Glomerular endothelial cell (primary cell): ENCODE measurements at regions not wholly inside any gene's neighbourhood (a gene's known extent, or its start where the extent isn't known, plus 50 kb on each side); places are given as distances from the start of the nearest gene placed in this dataset.
"Not testable (repeated sequence)": the region's sequence is repeated elsewhere in the genome, so short reads cannot be mapped to it uniquely, and the experiment has no call there.

Experiments
- DNase-seq: peaks from one replicate; pipeline ENCODE4 v3.0.0-alpha.2; 2011; ENCODE audit warnings: low read depth, low spot score; ENCODE audit errors: extremely low read depth

- no peak for DNase-seq
Observed at GRCh38 chr4:91653067-91653466, 650.7 kb upstream of the GRID2 start.

GRCh38 chr4:91681091-91681490 is 622.7 kb upstream of the GRID2 start:
- DNase-seq: no peak

- DNase-seq: no peak
Observed at GRCh38 chr4:91681544-91681943, 622.2 kb upstream of the GRID2 start.

GRCh38 chr4:91684955-91685354 is 618.8 kb upstream of the GRID2 start:
- no peak for DNase-seq

GRCh38 chr4:91688413-91688812 is 615.4 kb upstream of the GRID2 start:
- DNase-seq: no peak

GRCh38 chr4:91699691-91700090 is 604.1 kb upstream of the GRID2 start:
- not testable (repeated sequence) for DNase-seq

- no peak for DNase-seq
Observed at GRCh38 chr4:91729851-91730250, 573.9 kb upstream of the GRID2 start.

GRCh38 chr4:91734682-91735081 is 569.1 kb upstream of the GRID2 start:
- no peak for DNase-seq

GRCh38 chr4:91738831-91739230 is 564.9 kb upstream of the GRID2 start:
- not testable (repeated sequence) for DNase-seq

- no peak for DNase-seq
Observed at GRCh38 chr4:91746551-91746950, 557.2 kb upstream of the GRID2 start.

- no peak for DNase-seq
Observed at GRCh38 chr4:91751961-91752360, 551.8 kb upstream of the GRID2 start.

- no peak for DNase-seq
Observed at GRCh38 chr4:91754716-91755115, 549.0 kb upstream of the GRID2 start.

- DNase-seq: no peak
Observed at GRCh38 chr4:91758487-91758886, 545.3 kb upstream of the GRID2 start.

- no peak for DNase-seq
Observed at GRCh38 chr4:91764085-91764484, 539.7 kb upstream of the GRID2 start.

- DNase-seq: no peak
Observed at GRCh38 chr4:91769912-91770311, 533.9 kb upstream of the GRID2 start.

GRCh38 chr4:91791631-91792030 is 512.1 kb upstream of the GRID2 start:
- DNase-seq: not testable (repeated sequence)

- DNase-seq: no peak
Observed at GRCh38 chr4:91795947-91796346, 507.8 kb upstream of the GRID2 start.

- no peak for DNase-seq
Observed at GRCh38 chr4:91812319-91812718, 491.4 kb upstream of the GRID2 start.

- no peak for DNase-seq
Observed at GRCh38 chr4:91824773-91825172, 479.0 kb upstream of the GRID2 start.

- DNase-seq: no peak
Observed at GRCh38 chr4:91826186-91826585, 477.6 kb upstream of the GRID2 start.

- DNase-seq: no peak
Observed at GRCh38 chr4:91827914-91828313, 475.9 kb upstream of the GRID2 start.

GRCh38 chr4:91829531-91829930 is 474.2 kb upstream of the GRID2 start:
- no peak for DNase-seq

GRCh38 chr4:91830681-91831395 is 472.9 kb upstream of the GRID2 start:
- no peak for DNase-seq
